ENCODE measurements at regions not wholly inside any gene's neighbourhood (a gene's known extent, or its start where the extent isn't known, plus 50 kb on each side); places are given as distances from the start of the nearest gene placed in this dataset.

DNA sequence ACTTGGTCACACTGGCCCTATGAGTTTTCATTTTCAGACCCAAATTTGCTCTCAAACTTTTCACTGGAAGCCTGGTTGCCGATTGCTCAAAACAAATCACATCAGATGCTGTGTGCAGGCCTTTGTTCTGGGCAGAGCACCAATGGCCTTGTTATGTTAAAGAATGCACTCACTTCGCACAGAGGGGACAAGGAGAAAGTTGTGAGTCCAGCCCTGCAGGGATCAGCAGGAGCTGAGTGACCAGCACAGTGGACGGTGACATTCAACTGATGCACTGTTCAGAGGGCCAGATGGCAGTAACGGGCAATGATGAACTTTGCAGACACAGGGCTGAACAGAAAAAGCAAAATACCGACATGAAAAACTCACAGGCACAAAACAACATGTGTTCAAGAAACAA is 86.1 kb downstream of the BARX1 start:
- WGBS (ENCODE audit: insufficient coverage, low coverage, missing lambda C conversion rate), result 1% methylated on average over 5 of the region's 5 CpGs
- Histone ChIP-seq H3K9me3 (replicated peaks; ENCODE audit: control insufficient read depth, insufficient read depth, low read depth, low read length) (no peaks in the 10 kb centered on the region), H4K20me1 (replicated peaks; ENCODE audit: control insufficient read depth, insufficient read depth, low read length) (no peaks in the 10 kb centered on the region), H3K9ac (ENCODE audit: insufficient read depth in 1 of 2, low read depth in 2 of 2, low read length in 2 of 2) (no peak overlapping the region), H3K4me3 (no peak overlapping the region), H3K79me2 (ENCODE audit: control insufficient read depth, insufficient read depth, low read length) (no peaks in the 10 kb centered on the region), H3K27me3 (ENCODE audit: control insufficient read depth in 2 of 2, insufficient read depth in 2 of 2, low read length in 2 of 2) (peaks cover 0 to 17% of the 10 kb centered on the region in 2 experiments; a peak in 2 of 5 replicates), H3K27ac (ENCODE audit: extremely low read depth, low read depth, low read length) (no peak overlapping the region), H3K36me3 (ENCODE audit: control insufficient read depth, insufficient read depth, low read length) (no peaks in the 10 kb centered on the region), H3K4me1 (replicated peaks in 1 of 2; ENCODE audit: control insufficient read depth in 2 of 2, insufficient read depth in 2 of 2, low read length in 2 of 2) (no peaks in the 10 kb centered on the region), H3K9me1 (ENCODE audit: control insufficient read depth, insufficient read depth, low read length) (no peaks in the 10 kb centered on the region), H2AFZ (ENCODE audit: low read depth, low read length) (no peak overlapping the region), H3K4me2 (ENCODE audit: insufficient read depth, low read length) (no peak overlapping the region)
- in situ Hi-C loops (cut with MboI) (no loop called here), intact Hi-C loops (cut with micrococcal nuclease) (no loop called here)
- CTCF ChIA-PET (ENCODE audit: low intra/inter-chr PET ratio), result no interaction called here
- DNase-seq (ENCODE audit: extremely low read depth in 1 of 4, low spot score in 3 of 4) (no peak), FAIRE-seq (no peak), ATAC-seq (no peak)
- POLR2A ChIA-PET, result no interaction called here
- TF ChIP-seq ZNF316 (IDR thresholded peaks at IDR 0.05) (no peak), ELK1 (CRISPR knock-in tag; IDR thresholded peaks at IDR 0.05) (no peak), JUNB (CRISPR knock-in tag; conservative IDR thresholded peaks at IDR 0.05) (no peak), PRMT5 (CRISPR knock-in tag; IDR thresholded peaks at IDR 0.05) (no peak), JUND (IDR thresholded peaks at IDR 0.05; ENCODE audit: borderline replicate concordance, low read depth, low read length) (no peak), JUND (tag; IDR thresholded peaks at IDR 0.05; ENCODE audit: borderline replicate concordance, low read depth, low read length) (no peak), EP300 (IDR thresholded peaks at IDR 0.05; ENCODE audit: low read length) (no peak), ELF1 (tag; IDR thresholded peaks at IDR 0.05) (no peak), SMARCA4 (IDR thresholded peaks at IDR 0.05) (no peak), ZNF217 (CRISPR knock-in tag; IDR thresholded peaks at IDR 0.05) (no peak), RFX5 (IDR thresholded peaks at IDR 0.05; ENCODE audit: low read depth, low read length) (no peak), ETV6 (IDR thresholded peaks at IDR 0.05; ENCODE audit: borderline replicate concordance in 1 of 2, low read depth in 2 of 2, low read length in 1 of 2) (no peak), ETV6 (CRISPR knock-in tag; IDR thresholded peaks at IDR 0.05; ENCODE audit: borderline replicate concordance) (no peak), SAFB (IDR thresholded peaks at IDR 0.05; ENCODE audit: borderline replicate concordance, low read depth, low read length) (no peak)
- TF ChIP-seq, protein P1, sequence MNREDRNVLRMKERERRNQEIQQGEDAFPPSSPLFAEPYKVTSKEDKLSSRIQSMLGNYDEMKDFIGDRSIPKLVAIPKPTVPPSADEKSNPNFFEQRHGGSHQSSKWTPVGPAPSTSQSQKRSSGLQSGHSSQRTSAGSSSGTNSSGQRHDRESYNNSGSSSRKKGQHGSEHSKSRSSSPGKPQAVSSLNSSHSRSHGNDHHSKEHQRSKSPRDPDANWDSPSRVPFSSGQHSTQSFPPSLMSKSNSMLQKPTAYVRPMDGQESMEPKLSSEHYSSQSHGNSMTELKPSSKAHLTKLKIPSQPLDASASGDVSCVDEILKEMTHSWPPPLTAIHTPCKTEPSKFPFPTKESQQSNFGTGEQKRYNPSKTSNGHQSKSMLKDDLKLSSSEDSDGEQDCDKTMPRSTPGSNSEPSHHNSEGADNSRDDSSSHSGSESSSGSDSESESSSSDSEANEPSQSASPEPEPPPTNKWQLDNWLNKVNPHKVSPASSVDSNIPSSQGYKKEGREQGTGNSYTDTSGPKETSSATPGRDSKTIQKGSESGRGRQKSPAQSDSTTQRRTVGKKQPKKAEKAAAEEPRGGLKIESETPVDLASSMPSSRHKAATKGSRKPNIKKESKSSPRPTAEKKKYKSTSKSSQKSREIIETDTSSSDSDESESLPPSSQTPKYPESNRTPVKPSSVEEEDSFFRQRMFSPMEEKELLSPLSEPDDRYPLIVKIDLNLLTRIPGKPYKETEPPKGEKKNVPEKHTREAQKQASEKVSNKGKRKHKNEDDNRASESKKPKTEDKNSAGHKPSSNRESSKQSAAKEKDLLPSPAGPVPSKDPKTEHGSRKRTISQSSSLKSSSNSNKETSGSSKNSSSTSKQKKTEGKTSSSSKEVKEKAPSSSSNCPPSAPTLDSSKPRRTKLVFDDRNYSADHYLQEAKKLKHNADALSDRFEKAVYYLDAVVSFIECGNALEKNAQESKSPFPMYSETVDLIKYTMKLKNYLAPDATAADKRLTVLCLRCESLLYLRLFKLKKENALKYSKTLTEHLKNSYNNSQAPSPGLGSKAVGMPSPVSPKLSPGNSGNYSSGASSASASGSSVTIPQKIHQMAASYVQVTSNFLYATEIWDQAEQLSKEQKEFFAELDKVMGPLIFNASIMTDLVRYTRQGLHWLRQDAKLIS (CRISPR knock-in tag; IDR thresholded peaks at IDR 0.05), result no peak
- TF ChIP-seq, protein P2, sequence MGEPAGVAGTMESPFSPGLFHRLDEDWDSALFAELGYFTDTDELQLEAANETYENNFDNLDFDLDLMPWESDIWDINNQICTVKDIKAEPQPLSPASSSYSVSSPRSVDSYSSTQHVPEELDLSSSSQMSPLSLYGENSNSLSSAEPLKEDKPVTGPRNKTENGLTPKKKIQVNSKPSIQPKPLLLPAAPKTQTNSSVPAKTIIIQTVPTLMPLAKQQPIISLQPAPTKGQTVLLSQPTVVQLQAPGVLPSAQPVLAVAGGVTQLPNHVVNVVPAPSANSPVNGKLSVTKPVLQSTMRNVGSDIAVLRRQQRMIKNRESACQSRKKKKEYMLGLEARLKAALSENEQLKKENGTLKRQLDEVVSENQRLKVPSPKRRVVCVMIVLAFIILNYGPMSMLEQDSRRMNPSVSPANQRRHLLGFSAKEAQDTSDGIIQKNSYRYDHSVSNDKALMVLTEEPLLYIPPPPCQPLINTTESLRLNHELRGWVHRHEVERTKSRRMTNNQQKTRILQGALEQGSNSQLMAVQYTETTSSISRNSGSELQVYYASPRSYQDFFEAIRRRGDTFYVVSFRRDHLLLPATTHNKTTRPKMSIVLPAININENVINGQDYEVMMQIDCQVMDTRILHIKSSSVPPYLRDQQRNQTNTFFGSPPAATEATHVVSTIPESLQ (CRISPR knock-in tag; IDR thresholded peaks at IDR 0.05), result no peak
- TF ChIP-seq, protein P3, sequence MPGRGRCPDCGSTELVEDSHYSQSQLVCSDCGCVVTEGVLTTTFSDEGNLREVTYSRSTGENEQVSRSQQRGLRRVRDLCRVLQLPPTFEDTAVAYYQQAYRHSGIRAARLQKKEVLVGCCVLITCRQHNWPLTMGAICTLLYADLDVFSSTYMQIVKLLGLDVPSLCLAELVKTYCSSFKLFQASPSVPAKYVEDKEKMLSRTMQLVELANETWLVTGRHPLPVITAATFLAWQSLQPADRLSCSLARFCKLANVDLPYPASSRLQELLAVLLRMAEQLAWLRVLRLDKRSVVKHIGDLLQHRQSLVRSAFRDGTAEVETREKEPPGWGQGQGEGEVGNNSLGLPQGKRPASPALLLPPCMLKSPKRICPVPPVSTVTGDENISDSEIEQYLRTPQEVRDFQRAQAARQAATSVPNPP (IDR thresholded peaks at IDR 0.05; ENCODE audit: borderline replicate concordance, insufficient read depth, insufficient read length), result no peak
- no TSS peak for BruUV-seq (replicated peaks)
